ENCODE measurements at regions not wholly inside any gene's neighbourhood (a gene's known extent, or its start where the extent isn't known, plus 50 kb on each side); places are given as distances from the start of the nearest gene placed in this dataset.

DNA sequence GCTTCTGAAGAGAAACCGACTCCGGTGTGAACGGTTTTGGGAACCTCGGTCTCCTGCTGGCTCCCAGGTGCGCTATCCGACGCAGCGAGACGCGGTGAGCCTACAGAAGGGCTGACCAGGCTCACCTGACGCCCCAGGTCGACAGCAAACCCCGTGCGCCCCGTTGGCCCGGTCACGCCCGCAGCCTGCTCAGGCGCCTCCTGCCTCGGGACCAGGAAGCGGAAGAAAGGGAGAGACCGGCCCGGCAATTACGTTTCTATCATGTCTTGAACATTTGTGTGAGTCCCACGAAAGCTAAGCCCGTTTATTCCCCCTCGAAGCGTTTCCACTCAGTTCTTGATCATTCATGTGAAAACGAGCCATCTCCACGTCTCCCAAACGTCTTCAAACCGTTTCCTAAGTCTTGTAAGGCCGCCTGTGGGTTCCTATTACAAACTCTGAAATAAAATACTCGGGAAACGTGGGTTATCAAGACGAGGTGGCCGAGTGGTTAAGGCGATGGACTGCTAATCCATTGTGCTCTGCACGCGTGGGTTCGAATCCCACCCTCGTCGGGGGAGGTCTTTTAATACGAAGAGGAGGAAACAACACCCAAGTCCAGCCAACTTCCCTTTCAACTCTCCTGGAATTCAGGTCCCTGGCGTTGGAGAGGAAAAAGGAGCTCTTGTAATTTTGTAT lies 150.5 kb upstream of the PRSS16 start (continued):
- TF ChIP-seq PREB (CRISPR knock-in tag; IDR thresholded peaks at IDR 0.05; ENCODE audit: borderline replicate concordance) (no peak), FOXJ3 (CRISPR knock-in tag; IDR thresholded peaks at IDR 0.05; ENCODE audit: borderline replicate concordance) (no peak), RORB (CRISPR knock-in tag; IDR thresholded peaks at IDR 0.05) (no peak), MYBL2 (CRISPR knock-in tag; IDR thresholded peaks at IDR 0.05) (0 out of 2 replicates have a peak, but pooled peaks have one; percentile 69), GRHL2 (CRISPR knock-in tag; IDR thresholded peaks at IDR 0.05; ENCODE audit: insufficient replicate concordance, severe bottlenecking) (no peak), ZNF512 (CRISPR knock-in tag; IDR thresholded peaks at IDR 0.05; ENCODE audit: borderline replicate concordance) (no peak), ELF4 (CRISPR knock-in tag; IDR thresholded peaks at IDR 0.05; ENCODE audit: low read depth) (no peak), JUN (CRISPR knock-in tag; IDR thresholded peaks at IDR 0.05) (no peak), SP1 (CRISPR knock-in tag; conservative IDR thresholded peaks at IDR 0.05) (peak; percentile 61), STAT6 (CRISPR knock-in tag; conservative IDR thresholded peaks at IDR 0.05; ENCODE audit: low read depth) (no peak), CREM (CRISPR knock-in tag; IDR thresholded peaks at IDR 0.05) (no peak), MXD4 (CRISPR knock-in tag; IDR thresholded peaks at IDR 0.05; ENCODE audit: borderline replicate concordance) (no peak), IRF2 (CRISPR knock-in tag; IDR thresholded peaks at IDR 0.05; ENCODE audit: borderline replicate concordance, low read depth) (no peak), NR2C2 (CRISPR knock-in tag; IDR thresholded peaks at IDR 0.05) (no peak), CREB1 (CRISPR knock-in tag; IDR thresholded peaks at IDR 0.05) (no peak), ATF2 (CRISPR knock-in tag; IDR thresholded peaks at IDR 0.05; ENCODE audit: borderline replicate concordance, low read depth) (no peak), TEAD4 (CRISPR knock-in tag; IDR thresholded peaks at IDR 0.05) (no peak), NFYB (CRISPR knock-in tag; conservative IDR thresholded peaks at IDR 0.05; ENCODE audit: low read depth) (no peak), ZNF423 (CRISPR knock-in tag; IDR thresholded peaks at IDR 0.05) (no peak), GTF2I (CRISPR knock-in tag; conservative IDR thresholded peaks at IDR 0.05) (no peak), ZNF671 (CRISPR knock-in tag; IDR thresholded peaks at IDR 0.05) (no peak), USF2 (CRISPR knock-in tag; IDR thresholded peaks at IDR 0.05) (peak; percentile 39; the same call in 1 of the 2 replicates), ETV6 (CRISPR knock-in tag; IDR thresholded peaks at IDR 0.05) (peak; percentile 48; the same call in 1 of the 2 replicates), EMX1 (CRISPR knock-in tag; IDR thresholded peaks at IDR 0.05) (no peak), SMAD4 (CRISPR knock-in tag; IDR thresholded peaks at IDR 0.05) (no peak), ZNF219 (CRISPR knock-in tag; IDR thresholded peaks at IDR 0.05; ENCODE audit: borderline replicate concordance) (no peak), FOXP1 (CRISPR knock-in tag; IDR thresholded peaks at IDR 0.05; ENCODE audit: borderline replicate concordance) (0 out of 2 replicates have a peak, but pooled peaks have one; percentile 23)
- TF ChIP-seq, protein P1, sequence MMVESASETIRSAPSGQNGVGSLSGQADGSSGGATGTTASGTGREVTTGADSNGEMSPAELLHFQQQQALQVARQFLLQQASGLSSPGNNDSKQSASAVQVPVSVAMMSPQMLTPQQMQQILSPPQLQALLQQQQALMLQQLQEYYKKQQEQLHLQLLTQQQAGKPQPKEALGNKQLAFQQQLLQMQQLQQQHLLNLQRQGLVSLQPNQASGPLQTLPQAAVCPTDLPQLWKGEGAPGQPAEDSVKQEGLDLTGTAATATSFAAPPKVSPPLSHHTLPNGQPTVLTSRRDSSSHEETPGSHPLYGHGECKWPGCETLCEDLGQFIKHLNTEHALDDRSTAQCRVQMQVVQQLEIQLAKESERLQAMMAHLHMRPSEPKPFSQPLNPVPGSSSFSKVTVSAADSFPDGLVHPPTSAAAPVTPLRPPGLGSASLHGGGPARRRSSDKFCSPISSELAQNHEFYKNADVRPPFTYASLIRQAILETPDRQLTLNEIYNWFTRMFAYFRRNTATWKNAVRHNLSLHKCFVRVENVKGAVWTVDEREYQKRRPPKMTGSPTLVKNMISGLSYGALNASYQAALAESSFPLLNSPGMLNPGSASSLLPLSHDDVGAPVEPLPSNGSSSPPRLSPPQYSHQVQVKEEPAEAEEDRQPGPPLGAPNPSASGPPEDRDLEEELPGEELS (CRISPR knock-in tag; IDR thresholded peaks at IDR 0.05), result peak; percentile 77; the same call in 1 of the 2 replicates
- TF ChIP-seq, protein P2, sequence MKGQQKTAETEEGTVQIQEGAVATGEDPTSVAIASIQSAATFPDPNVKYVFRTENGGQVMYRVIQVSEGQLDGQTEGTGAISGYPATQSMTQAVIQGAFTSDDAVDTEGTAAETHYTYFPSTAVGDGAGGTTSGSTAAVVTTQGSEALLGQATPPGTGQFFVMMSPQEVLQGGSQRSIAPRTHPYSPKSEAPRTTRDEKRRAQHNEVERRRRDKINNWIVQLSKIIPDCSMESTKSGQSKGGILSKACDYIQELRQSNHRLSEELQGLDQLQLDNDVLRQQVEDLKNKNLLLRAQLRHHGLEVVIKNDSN (CRISPR knock-in tag; IDR thresholded peaks at IDR 0.05), result no peak

All from WTC11 (cell line).